Duodenal mucosa (tissue), 2 donors: ENCODE measurements at regions not wholly inside any gene's neighbourhood (a gene's known extent, or its start where the extent isn't known, plus 50 kb on each side); places are given as distances from the start of the nearest gene placed in this dataset.
"Not testable (repeated sequence)": the region's sequence is repeated elsewhere in the genome, so short reads cannot be mapped to it uniquely, and the experiment has no call there.

Experiments
- H3K27ac ChIP-seq: one replicate; pipeline ENCODE4 v1.7.0; 2013; ENCODE audit warnings: low read depth, low read length
- H3K27me3 ChIP-seq, 2 donors: one replicate each; pipeline ENCODE4 v1.7.0; 2013; ENCODE audit warnings: low read length in 2 of 2, control low read depth in 1 of 2; ENCODE audit not compliant: insufficient read depth in 2 of 2, control insufficient read depth in 1 of 2
- H3K36me3 ChIP-seq, 2 donors: one replicate each; pipeline ENCODE4 v1.7.0; 2013; ENCODE audit warnings: low read length in 2 of 2, control low read depth in 1 of 2; ENCODE audit not compliant: insufficient read depth in 2 of 2, control insufficient read depth in 1 of 2
- H3K4me1 ChIP-seq, 2 donors: one replicate each; pipeline ENCODE4 v1.7.0; 2013; ENCODE audit warnings: low read length in 2 of 2, control low read depth in 1 of 2; ENCODE audit not compliant: insufficient read depth in 2 of 2, control insufficient read depth in 1 of 2
- H3K4me3 ChIP-seq, 2 donors: one replicate each; pipeline ENCODE4 v1.7.0; 2013; ENCODE audit warnings: low read length in 2 of 2, low read depth in 1 of 2
- H3K9ac ChIP-seq, 2 donors: one replicate each; pipeline ENCODE4 v1.7.0; 2013; ENCODE audit warnings: low read length in 2 of 2, low read depth in 1 of 2
- H3K9me3 ChIP-seq, 2 donors: one replicate each; pipeline ENCODE4 v1.7.0; 2013; ENCODE audit warnings: low read length in 2 of 2, control low read depth in 1 of 2; ENCODE audit not compliant: control insufficient read depth in 1 of 2

GRCh38 chr1:98516306-98516705, 145.2 kb upstream of the SNX7 start:
- H3K4me3 ChIP-seq: no peak overlapping the region
- H3K9me3 ChIP-seq: no peaks in the 10 kb centered on the region
- no peaks in the 10 kb centered on the region for H3K4me1 ChIP-seq
- no peak overlapping the region for H3K9ac ChIP-seq
- H3K27me3 ChIP-seq: no peaks in the 10 kb centered on the region
- no peaks in the 10 kb centered on the region for H3K36me3 ChIP-seq
- no peak overlapping the region for H3K27ac ChIP-seq

- Histone ChIP-seq H3K36me3 (no peaks in the 10 kb centered on the region), H3K9ac (no peak overlapping the region), H3K4me3 (no peak overlapping the region), H3K4me1 (no peaks in the 10 kb centered on the region), H3K27ac (no peak overlapping the region), H3K27me3 (no peaks in the 10 kb centered on the region), H3K9me3 (no peaks in the 10 kb centered on the region)
Observed at GRCh38 chr1:98515744-98516143, 145.8 kb upstream of the SNX7 start.

GRCh38 chr1:98512216-98512615, 149.3 kb upstream of the SNX7 start:
- H3K4me1 ChIP-seq, H3K36me3 ChIP-seq, H3K9me3 ChIP-seq, H3K27me3 ChIP-seq, H3K9ac ChIP-seq, H3K4me3 ChIP-seq, H3K27ac ChIP-seq: not testable (repeated sequence)

GRCh38 chr1:98503771-98504170, 157.8 kb upstream of the SNX7 start:
- no peaks in the 10 kb centered on the region for H3K36me3 ChIP-seq
- H3K4me3 ChIP-seq: no peak overlapping the region
- H3K9ac ChIP-seq: no peak overlapping the region
- H3K27ac ChIP-seq: no peak overlapping the region
- H3K9me3 ChIP-seq: peaks cover 0 to 6% of the 10 kb centered on the region in 2 donors
- H3K4me1 ChIP-seq: no peaks in the 10 kb centered on the region
- H3K27me3 ChIP-seq: no peaks in the 10 kb centered on the region

- H3K4me3 ChIP-seq: no peak overlapping the region
- H3K9me3 ChIP-seq: peaks cover 0 to 6% of the 10 kb centered on the region in 2 donors
- no peaks in the 10 kb centered on the region for H3K27me3 ChIP-seq
- no peak overlapping the region for H3K9ac ChIP-seq
- H3K36me3 ChIP-seq: no peaks in the 10 kb centered on the region
- no peak overlapping the region for H3K27ac ChIP-seq
- H3K4me1 ChIP-seq: no peaks in the 10 kb centered on the region
Observed at GRCh38 chr1:98502937-98503336, 158.6 kb upstream of the SNX7 start.

- no peak overlapping the region for H3K9ac ChIP-seq
- H3K27ac ChIP-seq: no peak overlapping the region
- no peaks in the 10 kb centered on the region for H3K4me1 ChIP-seq
- peaks cover 0 to 2% of the 10 kb centered on the region in 2 donors for H3K9me3 ChIP-seq
- no peak overlapping the region for H3K4me3 ChIP-seq
- H3K27me3 ChIP-seq: no peaks in the 10 kb centered on the region
- H3K36me3 ChIP-seq: no peaks in the 10 kb centered on the region
Observed at GRCh38 chr1:98500324-98500723, 161.2 kb upstream of the SNX7 start.

GRCh38 chr1:98498651-98499050, 162.9 kb upstream of the SNX7 start:
- Histone ChIP-seq H3K4me3 (no peak overlapping the region), H3K27ac (no peak overlapping the region), H3K4me1 (no peaks in the 10 kb centered on the region), H3K27me3 (no peaks in the 10 kb centered on the region), H3K36me3 (no peaks in the 10 kb centered on the region), H3K9ac (no peak overlapping the region), H3K9me3 (no peaks in the 10 kb centered on the region)

GRCh38 chr1:98497497-98497896, 164.0 kb upstream of the SNX7 start:
- H3K4me3 ChIP-seq: no peak overlapping the region
- H3K27ac ChIP-seq: no peak overlapping the region
- no peak overlapping the region for H3K9ac ChIP-seq
- H3K9me3 ChIP-seq: no peaks in the 10 kb centered on the region
- H3K36me3 ChIP-seq: no peaks in the 10 kb centered on the region
- H3K4me1 ChIP-seq: no peaks in the 10 kb centered on the region
- no peaks in the 10 kb centered on the region for H3K27me3 ChIP-seq

GRCh38 chr1:98496256-98496995, 165.1 kb upstream of the SNX7 start:
- no peak overlapping the region for H3K4me3 ChIP-seq

GRCh38 chr1:98493469-98493868, 168.1 kb upstream of the SNX7 start:
- H3K27me3 ChIP-seq: no peaks in the 10 kb centered on the region
- H3K4me3 ChIP-seq: no peak overlapping the region
- no peaks in the 10 kb centered on the region for H3K9me3 ChIP-seq
- no peak overlapping the region for H3K27ac ChIP-seq
- H3K4me1 ChIP-seq: no peaks in the 10 kb centered on the region
- no peak overlapping the region for H3K9ac ChIP-seq
- no peaks in the 10 kb centered on the region for H3K36me3 ChIP-seq

More at GRCh38 chr1:98496256-98496995, 165.1 kb upstream of the SNX7 start:
- Histone ChIP-seq H3K36me3 (no peaks in the 10 kb centered on the region), H3K9ac (no peak overlapping the region), H3K27ac (no peak overlapping the region), H3K9me3 (no peaks in the 10 kb centered on the region), H3K4me1 (no peaks in the 10 kb centered on the region), H3K27me3 (no peaks in the 10 kb centered on the region)
